Fibroblast of skin of abdomen (primary cell): ENCODE measurements at regions not wholly inside any gene's neighbourhood (a gene's known extent, or its start where the extent isn't known, plus 50 kb on each side); places are given as distances from the start of the nearest gene placed in this dataset.
A peak's percentile ranks its signal among the peaks of the same experiment; 100 is the strongest.

Experiments
- DNase-seq: peaks from one replicate; pipeline ENCODE4 v3.0.0-alpha.2; 2013

GRCh38 chr5:159712672-159713071 lies 203.6 kb upstream of the ADRA1B start:
- DNase-seq = peak; percentile 5

- DNase-seq = no peak
These were observed 203.0 kb upstream of the ADRA1B start for GRCh38 chr5:159713254-159713653.

- no peak for DNase-seq
These were observed 202.5 kb upstream of the ADRA1B start for GRCh38 chr5:159713773-159714172.

GRCh38 chr5:159725475-159725874 lies 190.8 kb upstream of the ADRA1B start:
- DNase-seq = no peak

- DNase-seq = no peak
These were observed 189.1 kb upstream of the ADRA1B start for GRCh38 chr5:159727167-159727566.

- no peak for DNase-seq
These were observed 186.0 kb upstream of the ADRA1B start for GRCh38 chr5:159730285-159730684.

GRCh38 chr5:159732220-159732619 lies 184.1 kb upstream of the ADRA1B start:
- DNase-seq = peak; percentile 17

- no peak for DNase-seq
These were observed 181.9 kb upstream of the ADRA1B start for GRCh38 chr5:159734366-159734765.

GRCh38 chr5:159735036-159735435 lies 181.2 kb upstream of the ADRA1B start:
- DNase-seq = no peak

- no peak for DNase-seq
These were observed 180.3 kb upstream of the ADRA1B start for GRCh38 chr5:159735749-159736660.

- no peak for DNase-seq
These were observed 179.4 kb upstream of the ADRA1B start for GRCh38 chr5:159736844-159737243.

GRCh38 chr5:159737263-159737662 lies 179.0 kb upstream of the ADRA1B start:
- DNase-seq = no peak

GRCh38 chr5:159741829-159742322 lies 174.4 kb upstream of the ADRA1B start:
- no peak for DNase-seq

GRCh38 chr5:159743234-159743633 lies 173.0 kb upstream of the ADRA1B start:
- DNase-seq = no peak

- DNase-seq = no peak
These were observed 169.6 kb upstream of the ADRA1B start for GRCh38 chr5:159746707-159747106.

GRCh38 chr5:159749146-159749545 lies 167.1 kb upstream of the ADRA1B start:
- DNase-seq = peak; percentile 38

GRCh38 chr5:159750226-159750625 lies 166.1 kb upstream of the ADRA1B start:
- DNase-seq = no peak

- DNase-seq = no peak
These were observed 164.8 kb upstream of the ADRA1B start for GRCh38 chr5:159751459-159751858.

- DNase-seq = no peak
These were observed 163.5 kb upstream of the ADRA1B start for GRCh38 chr5:159752622-159753275.

- no peak for DNase-seq
These were observed 158.1 kb upstream of the ADRA1B start for GRCh38 chr5:159758189-159758588.

GRCh38 chr5:159759791-159760290 lies 156.4 kb upstream of the ADRA1B start:
- DNase-seq = peak; percentile 53

GRCh38 chr5:159762921-159763320 lies 153.4 kb upstream of the ADRA1B start:
- DNase-seq = no peak

GRCh38 chr5:159763562-159763961 lies 152.7 kb upstream of the ADRA1B start:
- no peak for DNase-seq
